DMS 273 (cell line): ENCODE measurements at regions not wholly inside any gene's neighbourhood (a gene's known extent, or its start where the extent isn't known, plus 50 kb on each side); places are given as distances from the start of the nearest gene placed in this dataset.

Experiments
- DNase-seq: peaks from one replicate; lab custom pipeline; 2025; ENCODE audit not compliant: unreplicated experiment; lab: John Stamatoyannopoulos, UW

DNA sequence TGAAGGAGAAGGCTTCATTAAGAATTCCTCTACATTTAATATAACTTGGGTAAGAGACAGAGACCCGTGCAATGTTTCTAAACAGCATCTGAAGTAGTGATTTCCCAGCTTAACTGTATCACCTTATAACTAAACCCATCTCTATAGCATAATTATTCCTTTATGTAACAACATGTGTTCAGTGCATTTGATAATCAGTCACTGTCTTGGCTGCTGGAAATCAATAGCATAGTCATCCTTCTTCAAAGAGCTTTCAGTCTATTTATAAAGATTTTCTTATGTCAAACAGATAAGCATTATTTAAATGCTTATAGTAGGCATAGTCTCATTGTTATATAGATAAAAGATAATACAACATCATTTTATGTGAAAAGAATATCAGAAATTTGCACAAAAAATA lies 80.1 kb upstream of the TYRP1 start:
- no peak for DNase-seq

DNA sequence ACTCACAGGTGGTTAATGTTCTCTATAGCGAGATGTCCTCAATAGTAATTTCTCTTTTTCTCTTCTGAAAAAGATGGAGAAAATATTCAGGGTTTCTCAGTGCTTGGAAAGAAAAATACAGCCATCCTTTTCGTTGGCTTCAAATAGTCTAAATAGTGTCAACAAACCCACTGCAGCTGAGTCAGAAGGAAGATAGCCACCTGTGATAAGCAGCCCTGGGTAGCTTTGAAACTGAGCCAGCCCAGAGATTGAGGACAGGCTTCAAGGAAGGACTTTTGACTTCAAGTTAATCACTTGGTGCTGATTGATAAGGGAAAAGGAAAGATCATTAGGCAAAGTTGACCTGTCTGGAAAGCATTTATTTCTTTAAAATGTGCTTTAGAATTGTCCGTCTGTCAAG lies 78.7 kb upstream of the TYRP1 start:
- DNase-seq, result no peak

DNA sequence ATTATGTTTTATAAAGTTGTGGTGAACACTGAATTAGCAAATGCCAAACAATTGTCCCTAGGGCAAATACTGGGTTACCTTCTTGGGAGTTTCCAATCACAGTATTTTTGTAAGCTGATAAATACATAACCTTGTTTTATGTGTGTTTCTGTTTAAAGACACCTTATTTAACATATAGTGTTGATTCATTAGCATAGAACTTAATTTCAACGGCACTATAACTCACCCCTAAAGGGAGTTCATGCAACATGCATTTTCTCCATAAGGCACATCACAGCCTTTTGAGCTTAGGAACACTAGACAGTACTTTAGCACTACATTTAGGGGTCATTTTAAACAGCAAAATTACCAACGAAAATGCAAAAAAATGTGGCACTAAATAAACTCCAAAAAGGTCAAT lies 74.2 kb upstream of the TYRP1 start:
- no peak for DNase-seq

DNA sequence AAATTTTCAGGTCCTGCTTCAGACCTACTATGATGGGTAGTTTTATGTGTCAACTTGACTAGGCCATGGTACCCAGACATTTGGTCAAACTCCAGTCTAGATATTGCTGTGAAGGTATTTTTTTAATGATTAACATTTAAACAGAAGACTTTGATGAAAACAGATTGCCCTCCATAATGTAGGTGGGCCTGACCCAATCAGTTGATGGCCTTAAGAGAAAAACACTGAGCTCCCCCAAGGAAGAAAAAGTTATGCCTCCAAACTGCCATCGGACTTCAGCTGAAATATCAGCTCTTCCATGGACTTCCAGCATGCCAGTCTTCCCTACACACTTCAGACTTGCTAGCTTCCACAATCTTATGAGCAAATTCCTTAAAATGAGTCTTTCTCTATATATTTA lies 67.3 kb upstream of the TYRP1 start:
- DNase-seq, result no peak

DNA sequence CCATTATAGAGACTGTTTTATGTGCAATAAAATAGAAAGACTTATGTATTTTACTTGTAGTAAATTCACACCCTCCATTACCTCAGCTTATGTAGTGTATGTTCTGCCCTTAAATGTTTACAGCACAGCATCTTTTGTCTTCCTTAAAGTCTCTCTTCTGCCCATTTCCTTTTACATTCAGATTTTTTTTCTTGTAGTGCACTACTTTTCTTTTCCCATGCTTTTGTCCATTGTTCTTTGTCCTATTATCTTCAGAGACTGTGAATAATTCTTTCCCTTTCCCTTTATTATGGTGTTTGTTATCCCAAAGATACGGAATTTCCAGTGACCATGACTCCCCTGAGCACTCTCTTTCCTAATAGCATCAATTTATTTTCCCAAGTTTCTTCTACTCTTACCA lies 66.1 kb upstream of the TYRP1 start:
- no peak for DNase-seq

DNA sequence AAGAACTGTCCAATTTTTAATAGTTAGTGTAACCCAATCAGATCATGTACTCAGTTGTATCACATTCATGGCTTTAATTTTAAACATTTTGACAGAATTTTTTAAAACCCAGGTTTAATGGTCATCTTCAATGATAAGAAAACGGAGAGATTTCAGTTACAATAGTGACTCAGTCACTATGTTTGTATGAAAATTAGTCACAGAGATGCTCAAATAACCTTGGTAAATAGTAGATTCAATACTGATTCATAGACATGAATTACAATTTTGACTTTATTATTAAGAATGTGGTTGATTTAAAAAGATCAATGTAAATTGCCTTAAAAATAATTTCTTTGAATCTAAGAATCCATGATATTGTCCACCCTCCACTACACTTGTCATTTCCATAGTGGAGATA lies 64.6 kb upstream of the TYRP1 start:
- DNase-seq, result no peak

DNA sequence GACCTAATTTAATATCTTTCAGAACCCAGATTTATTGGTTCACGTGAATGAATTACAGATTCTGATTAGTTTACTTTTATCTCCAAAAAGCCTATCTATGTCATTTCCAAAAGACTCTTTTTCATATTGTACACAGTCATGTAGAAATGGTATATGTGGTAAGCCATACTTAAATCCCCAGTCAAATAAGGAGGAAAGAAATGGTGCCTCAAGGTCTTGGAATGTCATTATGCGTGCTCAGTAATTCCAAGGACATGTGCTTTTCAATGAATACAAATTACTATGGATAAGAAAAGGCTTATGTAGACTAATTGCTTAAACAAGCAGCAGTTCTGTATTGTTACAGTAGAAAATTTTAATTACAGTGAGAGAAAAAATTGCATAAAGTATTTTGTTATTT lies 64.1 kb upstream of the TYRP1 start:
- no peak for DNase-seq

DNA sequence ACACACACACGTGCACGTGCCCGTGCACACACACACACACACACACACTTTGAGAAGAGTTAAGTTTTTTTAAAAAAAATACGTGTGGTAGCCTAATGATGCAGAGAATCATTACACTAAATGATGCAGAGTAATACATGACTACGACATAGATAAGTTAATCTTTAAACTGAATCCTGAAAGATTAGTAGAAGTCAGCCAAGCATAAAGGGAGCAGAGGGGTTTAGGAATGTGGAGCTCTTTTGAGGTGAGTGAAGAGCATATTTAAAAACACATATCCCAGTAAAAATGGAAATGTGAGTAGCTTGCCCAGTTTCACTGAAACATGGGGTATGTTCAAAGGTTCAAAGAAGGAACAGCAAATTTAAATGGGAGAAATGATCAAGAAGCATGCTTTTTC lies 61.3 kb upstream of the TYRP1 start:
- DNase-seq, result no peak

DNA sequence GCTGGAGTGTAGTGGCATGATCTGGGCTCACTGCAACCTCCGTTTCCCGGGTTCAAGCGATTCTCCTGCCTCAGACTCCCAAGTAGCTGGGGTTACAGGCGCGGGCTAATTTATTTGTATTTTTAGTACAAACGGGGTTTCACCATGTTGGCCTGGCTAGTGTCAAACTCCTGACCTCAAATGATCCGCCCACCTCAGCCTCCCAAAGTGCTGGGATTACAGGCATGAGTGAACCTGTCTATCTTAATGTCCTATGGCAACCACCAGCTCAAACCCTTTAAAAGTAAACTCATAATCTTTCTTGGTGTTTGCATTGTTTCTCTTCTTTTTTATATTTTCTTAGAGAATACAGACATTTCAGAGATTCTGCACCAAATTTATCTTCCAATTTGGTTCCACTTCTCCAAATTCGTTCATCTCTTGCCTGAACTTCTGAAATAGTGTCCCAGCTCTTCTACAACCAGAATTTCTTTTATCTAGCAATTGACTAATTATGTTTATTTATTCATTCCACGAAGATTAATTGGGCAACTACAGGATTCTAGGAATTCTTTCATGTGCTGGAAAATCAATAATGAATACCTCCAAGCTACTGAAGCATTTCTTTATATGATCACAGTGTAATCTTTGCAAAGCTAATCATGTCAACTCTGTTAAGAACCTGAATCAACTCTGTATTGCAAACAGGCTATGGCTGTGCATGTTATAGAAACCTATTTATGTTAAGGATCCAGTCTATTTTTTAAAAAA lies 60.0 kb upstream of the TYRP1 start:
- no peak for DNase-seq

DNA sequence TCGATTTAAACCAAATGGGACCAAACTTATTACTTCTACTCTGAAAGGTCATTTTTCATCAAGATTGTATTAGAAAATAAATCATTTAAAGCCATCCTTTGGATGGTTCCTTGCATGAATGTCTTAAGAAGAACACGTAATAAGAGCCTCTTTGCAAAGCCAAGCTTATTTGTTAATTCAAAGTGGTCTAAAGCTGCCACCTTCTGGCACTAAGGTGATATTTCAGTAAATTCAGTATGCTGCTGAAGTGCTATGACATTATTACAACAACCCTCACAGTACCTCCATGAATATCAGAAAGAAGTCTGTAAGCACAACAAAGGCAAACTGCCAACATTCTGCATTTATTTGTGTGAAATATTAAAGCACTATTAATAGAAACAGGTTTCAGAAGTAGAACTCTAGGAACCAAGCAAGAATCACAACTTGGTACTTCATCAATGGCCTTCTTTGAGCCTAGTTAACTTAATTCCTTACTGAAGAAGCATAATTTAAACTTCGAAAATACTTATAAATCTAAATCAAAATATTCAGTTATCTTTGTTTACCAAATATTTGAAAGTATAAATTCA lies 53.1 kb upstream of the TYRP1 start:
- peak; percentile 79 for DNase-seq

DNA sequence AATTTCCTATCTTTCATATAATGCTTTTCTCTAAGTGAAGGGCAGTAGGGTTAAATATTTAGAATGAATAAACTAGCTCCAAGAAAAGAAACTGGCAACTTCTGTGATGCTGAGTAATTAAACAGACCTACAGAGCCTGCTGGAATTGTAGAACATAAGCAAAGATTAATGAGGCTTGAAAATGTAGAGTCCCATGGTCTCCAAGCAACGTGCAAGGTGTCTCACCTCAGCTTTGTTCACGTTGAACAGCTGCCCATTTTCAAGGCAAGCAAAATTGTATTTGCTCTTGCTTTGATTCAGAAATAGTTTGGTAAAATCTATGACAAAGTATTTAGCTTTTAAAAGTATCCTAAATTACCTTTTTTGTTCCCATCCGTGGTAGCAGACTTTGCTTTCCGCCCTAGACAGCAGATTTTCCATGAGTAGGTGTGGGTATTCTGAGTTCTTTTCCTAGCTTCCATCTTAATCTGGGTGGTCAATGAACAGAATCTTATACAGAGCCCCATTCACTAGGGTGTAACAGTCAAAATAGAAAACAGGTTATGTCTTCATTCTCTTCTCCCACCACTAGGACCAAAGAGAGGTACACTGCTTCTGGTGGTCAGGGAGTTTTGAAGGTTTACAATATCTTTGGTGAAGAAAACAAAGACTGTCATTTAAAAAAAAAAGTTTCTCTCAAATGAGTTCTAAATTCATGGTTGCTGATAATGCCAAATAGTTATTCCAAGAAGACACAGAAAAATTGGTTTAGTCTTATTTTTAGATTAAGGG lies 52.1 kb upstream of the TYRP1 start:
- DNase-seq, result peak; percentile 13
